HCT116 (cell line): ENCODE measurements at regions not wholly inside any gene's neighbourhood (a gene's known extent, or its start where the extent isn't known, plus 50 kb on each side); places are given as distances from the start of the nearest gene placed in this dataset.
"Not testable (repeated sequence)": the region's sequence is repeated elsewhere in the genome, so short reads cannot be mapped to it uniquely, and the experiment has no call there.

Experiments used
- ATAC-seq: fragments of 200-7000 bp; cut with Tn5 transposase; 2 replicates; pipeline ENCODE4 v1.9.1; 2020; ENCODE audit warnings: mild to moderate bottlenecking, moderate library complexity
- BruUV-seq: library from RNA; stranded (reverse); fragments of 400-500 nt; replicated peaks from 2 replicates; lab custom pipeline; 2021; lab: Mats Ljungman, UMichigan
- CTCF ChIA-PET: fragments of 300-600 bp; sonication (Branson Sonifier 250); formaldehyde crosslinking; loops from one replicate; lab custom pipeline; 2021; ENCODE audit warnings: antibody characterized with exemption; lab: Charles Lee
- POLR2A ChIA-PET: fragments of 300-600, 350-600 bp; sonication (Branson Sonifier 250); formaldehyde crosslinking; loops from one replicate; lab custom pipeline; 2021; ENCODE audit warnings: antibody characterized with exemption; lab: Charles Lee
- RAD21 ChIA-PET, 2 experiments: fragments of 300-600 bp; sonication (Branson Sonifier 250); formaldehyde crosslinking; loops; one replicate each; lab custom pipeline; 2023; ENCODE audit warnings: low total read pairs in 2 of 2; ENCODE audit not compliant: uncharacterized antibody in 2 of 2, unreplicated experiment in 2 of 2, low non-redundant PET in 1 of 2; lab: Charles Lee
- DNase-seq: peaks from one replicate; pipeline ENCODE4 v3.0.0-alpha.2; 2010; ENCODE audit warnings: low read depth, low spot score
- H2AFZ ChIP-seq: fragments of 200-600 bp; shearing (Covaris generic), sonication (generic); 2 replicates; pipeline ENCODE4 v1.6.1; 2017; ENCODE audit warnings: low read depth, mixed run types, mixed read lengths, antibody characterized with exemption, low read length; ENCODE audit not compliant: poor library complexity, severe bottlenecking
- H3K27ac ChIP-seq: 2 replicates; pipeline ENCODE4 v1.5.1; 2012; ENCODE audit warnings: low read depth, low read length
- H3K27me3 ChIP-seq: fragments of 200-600 bp; sonication (generic); 2 replicates; pipeline ENCODE4 v1.6.1; 2016; ENCODE audit warnings: mixed run types, low read length, mixed read lengths; ENCODE audit not compliant: insufficient read depth
- H3K36me3 ChIP-seq, 2 experiments: fragments of 200-500 bp in 1 of 2; fragments of 200-600 bp in 1 of 2; sonication (Bioruptor generic) in 1 of 2; sonication (generic) in 1 of 2; 2 replicates each; pipeline versions ENCODE4 v1.5.1 to v1.6.1; 2014 to 2016; ENCODE audit warnings: low read length in 2 of 2, inconsistent platforms in 1 of 2, mixed read lengths in 1 of 2, mixed run types in 1 of 2; ENCODE audit not compliant: insufficient read depth in 2 of 2, control insufficient read depth in 1 of 2
- H3K4me1 ChIP-seq, 2 experiments: fragments of 200-600 bp in 1 of 2; sonication (generic) in 1 of 2; 2 replicates each; pipeline versions ENCODE4 v1.5.1 to v1.6.1; 2012 to 2017; ENCODE audit warnings: low read length in 2 of 2, inconsistent platforms in 1 of 2, mild to moderate bottlenecking in 1 of 2, mixed read lengths in 1 of 2, mixed run types in 1 of 2, moderate library complexity in 1 of 2; ENCODE audit not compliant: insufficient read depth in 2 of 2, control insufficient read depth in 1 of 2
- H3K4me2 ChIP-seq: fragments of 200-600 bp; sonication (generic); 2 replicates; pipeline ENCODE4 v1.6.1; 2017; ENCODE audit warnings: mixed run types, low read length, mixed read lengths
- H3K4me3 ChIP-seq, 2 experiments: fragments of 200-600 bp in 1 of 2; sonication (generic) in 1 of 2; replicated peaks in 1 of 2; 2 replicates each; pipeline ENCODE4 v1.5.1; 2011 to 2016; ENCODE audit warnings: low read length in 2 of 2, control low read depth in 1 of 2, low read depth in 1 of 2, mild to moderate bottlenecking in 1 of 2, mixed read lengths in 1 of 2, mixed run types in 1 of 2
- H3K79me2 ChIP-seq: fragments of 200-600 bp; sonication (generic); 2 replicates; pipeline ENCODE4 v1.6.1; 2017; ENCODE audit warnings: mild to moderate bottlenecking, mixed run types, low read length, moderate library complexity, mixed read lengths; ENCODE audit not compliant: insufficient read depth
- H3K9ac ChIP-seq: fragments of 200-600 bp; sonication (generic); 2 replicates; pipeline ENCODE4 v1.6.1; 2016; ENCODE audit warnings: low read length, mixed read lengths
- H3K9me2 ChIP-seq: fragments of 200-600 bp; sonication (generic), shearing (Covaris generic); 2 replicates; pipeline ENCODE4 v1.6.1; 2017; ENCODE audit warnings: mixed run types, mild to moderate bottlenecking, moderate library complexity; ENCODE audit not compliant: insufficient read depth
- H3K9me3 ChIP-seq, 2 experiments: fragments of 200-500 bp in 1 of 2; fragments of 200-600 bp in 1 of 2; sonication (Bioruptor generic) in 1 of 2; sonication (generic) in 1 of 2; 2 replicates each; pipeline ENCODE4 v1.6.1; 2014 to 2017; ENCODE audit warnings: low read length in 2 of 2, mixed read lengths in 2 of 2, inconsistent platforms in 1 of 2, low read depth in 1 of 2, mild to moderate bottlenecking in 1 of 2, mixed run types in 1 of 2, moderate library complexity in 1 of 2; ENCODE audit not compliant: control insufficient read depth in 1 of 2, insufficient read depth in 1 of 2
- H4K20me1 ChIP-seq: fragments of 200-600 bp; sonication (generic), shearing (Covaris generic); 2 replicates; pipeline ENCODE4 v1.6.1; 2017; ENCODE audit warnings: mixed run types, mild to moderate bottlenecking, moderate library complexity; ENCODE audit not compliant: insufficient read depth
- CBX3 ChIP-seq: IDR thresholded peaks from 2 replicates; pipeline ENCODE4 v1.6.1; 2012; ENCODE audit warnings: low read depth
- REST ChIP-seq: IDR thresholded peaks from 2 replicates; pipeline ENCODE4 v1.6.1; 2012; ENCODE audit warnings: low read depth
- SRF ChIP-seq: IDR thresholded peaks from 2 replicates; pipeline ENCODE4 v1.6.1; 2012; ENCODE audit warnings: low read depth
- ZBTB33 ChIP-seq: IDR thresholded peaks from 2 replicates; pipeline ENCODE4 v1.6.1; 2011; ENCODE audit warnings: mild to moderate bottlenecking, low read length, moderate library complexity; ENCODE audit not compliant: insufficient replicate concordance; ENCODE audit errors: extremely low read depth
- intact Hi-C: fragments of 100-400 bp; cut with micrococcal nuclease; formaldehyde crosslinking; loops from 2 replicates; pipeline ENCODE4 v1.10.0; 2022

GRCh38 chr5:125691738-125692530 is 731.3 kb upstream of the GRAMD2B start:
- H3K9ac ChIP-seq, H3K27ac ChIP-seq, H3K36me3 ChIP-seq, intact Hi-C loops, DNase-seq, RAD21 ChIA-PET, H4K20me1 ChIP-seq, H3K9me3 ChIP-seq, ATAC-seq, H3K9me2 ChIP-seq, BruUV-seq, H3K4me3 ChIP-seq, H2AFZ ChIP-seq, H3K4me2 ChIP-seq, POLR2A ChIA-PET, H3K27me3 ChIP-seq, H3K4me1 ChIP-seq, CTCF ChIA-PET, H3K79me2 ChIP-seq: not testable (repeated sequence)

DNA sequence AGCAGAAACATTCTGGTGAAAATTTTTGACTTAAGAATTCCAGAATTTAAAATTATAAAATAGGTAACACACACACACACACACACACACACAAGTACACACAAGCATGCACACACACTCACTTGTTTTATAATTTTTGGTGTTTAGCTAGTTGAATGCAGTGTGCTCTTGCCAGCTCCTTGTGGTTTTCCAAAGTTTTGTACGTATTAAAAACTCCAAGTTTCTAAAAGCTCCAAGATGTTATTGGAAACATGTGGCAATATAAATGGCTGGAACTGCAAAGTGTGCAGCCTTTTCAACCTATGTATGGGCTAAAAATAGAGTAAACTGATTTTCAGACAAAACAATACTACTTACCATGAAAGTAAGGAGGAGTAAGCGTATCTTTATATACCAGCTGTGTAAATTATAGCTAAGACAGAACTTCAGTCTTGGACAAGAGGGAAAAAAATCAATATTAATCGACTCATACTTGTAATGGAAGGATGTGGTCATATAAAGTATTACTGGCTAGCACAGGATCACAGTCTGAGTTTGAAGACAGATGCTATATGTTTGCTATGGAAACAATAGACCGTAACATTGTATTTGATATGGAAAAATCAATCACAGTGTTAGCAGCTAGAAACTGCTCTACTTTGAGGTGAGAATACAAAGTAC is 727.1 kb upstream of the GRAMD2B start:
- H3K4me1 ChIP-seq: no peaks in the 10 kb centered on the region
- no peak overlapping the region for H3K27ac ChIP-seq
- ChIA-PET POLR2A (no interaction called here), CTCF (no interaction called here), RAD21 (no interaction called here)
- no peaks in the 10 kb centered on the region for H3K36me3 ChIP-seq
- intact Hi-C loops: no loop called here
- H2AFZ ChIP-seq: no peak overlapping the region
- H3K9me2 ChIP-seq: no peaks in the 10 kb centered on the region
- ATAC-seq (no peak), DNase-seq (peak; percentile 7)
- no peak overlapping the region for H3K4me2 ChIP-seq
- no peak overlapping the region for H3K4me3 ChIP-seq
- no peaks in the 10 kb centered on the region for H3K9me3 ChIP-seq
- H3K9ac ChIP-seq: no peak overlapping the region
- no peaks in the 10 kb centered on the region for H3K27me3 ChIP-seq
- no TSS peak for BruUV-seq
- no peak for TF ChIP-seq SRF
- TF ChIP-seq CBX3: no peak
- TF ChIP-seq REST: no peak
- TF ChIP-seq ZBTB33: no peak
- no peaks in the 10 kb centered on the region for H3K79me2 ChIP-seq
- no peaks in the 10 kb centered on the region for H4K20me1 ChIP-seq
